Stimulated activated naive B cell treated with anti-CD40 and anti-IgM and Interleukin-4, amounts not matched to agents 10 μg/mL and 1 μg/mL and 100 μg/mL, for 72 hours (primary cell): ENCODE measurements at regions not wholly inside any gene's neighbourhood (a gene's known extent, or its start where the extent isn't known, plus 50 kb on each side); places are given as distances from the start of the nearest gene placed in this dataset.
"Not testable (repeated sequence)": the region's sequence is repeated elsewhere in the genome, so short reads cannot be mapped to it uniquely, and the experiment has no call there.

ENCODE experiments used
- ATAC-seq, 2 donors: fragments of 150-1000 bp; cut with Tn5 transposase; replicated peaks; 2 replicates each; pipeline ENCODE4 v1.10.0; 2021; ENCODE audit warnings: moderate library complexity in 1 of 2
- DNase-seq: peaks from one replicate; pipeline ENCODE4 v3.0.0; 2021
- H3K27ac Mint-ChIP-seq: one replicate; pipeline ENCODE4 v1.8.0; 2022; ENCODE audit warnings: mild to moderate bottlenecking, mixed read lengths
- H3K27me3 Mint-ChIP-seq, 2 donors: one replicate each; pipeline ENCODE4 v1.8.0; 2022; ENCODE audit warnings: mixed read lengths in 2 of 2
- H3K36me3 Mint-ChIP-seq, 2 donors: one replicate each; pipeline ENCODE4 v1.8.0; 2022; ENCODE audit warnings: mixed read lengths in 2 of 2, mild to moderate bottlenecking in 1 of 2
- H3K4me1 Mint-ChIP-seq, 2 donors: one replicate each; pipeline ENCODE4 v1.8.0; 2022; ENCODE audit warnings: mixed read lengths in 2 of 2, mild to moderate bottlenecking in 1 of 2
- H3K4me3 Mint-ChIP-seq, 2 donors: one replicate each; pipeline ENCODE4 v1.8.0; 2022; ENCODE audit warnings: mild to moderate bottlenecking in 2 of 2, mixed read lengths in 2 of 2, moderate library complexity in 1 of 2
- H3K9me3 Mint-ChIP-seq, 2 donors: one replicate each; pipeline ENCODE4 v1.8.0; 2022; ENCODE audit warnings: mixed read lengths in 2 of 2, mild to moderate bottlenecking in 1 of 2

DNA sequence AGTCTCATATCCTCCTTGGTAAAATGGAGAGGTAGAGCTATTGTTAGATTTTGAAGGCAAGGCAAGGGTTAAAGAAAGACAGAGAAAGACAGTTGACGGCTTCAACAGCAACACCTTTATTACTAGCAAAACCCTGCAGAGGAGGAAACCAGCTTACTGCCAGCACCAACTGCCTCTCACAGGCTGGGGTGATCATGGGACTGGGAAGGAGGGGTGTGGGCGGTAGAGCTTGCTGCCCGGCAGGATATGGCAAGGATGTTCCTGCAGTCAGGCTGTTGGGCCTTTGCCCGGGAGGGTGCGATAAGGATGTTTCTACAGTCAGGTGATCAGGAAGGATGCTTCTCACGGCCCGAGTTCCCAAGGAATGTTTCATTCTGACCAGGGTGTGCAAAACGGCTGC is 310.0 kb downstream of the FOXD4L4 start:
- H3K27ac Mint-ChIP-seq, H3K27me3 Mint-ChIP-seq, ATAC-seq, H3K9me3 Mint-ChIP-seq, H3K4me3 Mint-ChIP-seq, H3K4me1 Mint-ChIP-seq, H3K36me3 Mint-ChIP-seq, DNase-seq: not testable (repeated sequence)

DNA sequence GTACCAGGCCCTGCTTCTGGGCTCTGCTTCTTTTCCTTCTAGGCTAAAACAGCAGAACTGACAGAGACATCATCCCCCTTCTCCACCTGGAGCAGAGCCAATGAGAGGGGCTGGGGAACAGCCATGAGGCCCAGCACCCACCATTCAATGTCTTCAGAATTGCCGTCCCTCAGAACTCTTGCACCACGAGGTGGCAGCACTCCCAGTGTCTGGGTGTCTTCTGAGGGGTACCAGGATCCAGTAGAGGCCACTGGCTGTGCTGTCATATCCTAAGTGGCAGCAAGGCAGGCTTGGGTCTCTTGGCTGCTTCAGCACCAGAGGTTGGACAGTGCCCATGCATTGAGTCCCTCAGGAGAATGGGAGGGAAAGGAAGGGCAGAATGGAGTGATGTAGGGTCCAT is 312.8 kb downstream of the FOXD4L4 start:
- not testable (repeated sequence) for H3K27me3 Mint-ChIP-seq, DNase-seq, ATAC-seq, H3K4me1 Mint-ChIP-seq, H3K9me3 Mint-ChIP-seq, H3K27ac Mint-ChIP-seq, H3K36me3 Mint-ChIP-seq, H3K4me3 Mint-ChIP-seq

DNA sequence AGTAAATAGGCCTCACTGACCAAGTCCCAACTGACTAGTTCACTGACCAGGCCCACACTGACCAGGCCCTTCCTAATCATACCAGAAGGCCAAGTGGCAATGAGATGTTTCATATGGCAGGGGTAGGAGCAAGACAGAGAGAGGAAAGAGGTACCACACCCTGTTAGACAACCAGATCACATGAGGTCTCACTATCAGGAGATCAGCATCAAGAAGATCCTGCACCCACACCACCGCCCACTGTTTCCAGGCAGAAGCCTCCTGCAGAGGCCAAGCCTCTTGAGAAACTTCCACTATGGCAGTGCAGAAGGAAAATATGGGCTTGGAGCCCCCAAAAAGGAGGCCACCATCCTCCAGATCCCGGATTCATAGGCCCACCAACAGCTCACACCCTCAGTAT is 317.8 kb downstream of the FOXD4L4 start:
- H3K27me3 Mint-ChIP-seq, H3K9me3 Mint-ChIP-seq, H3K4me1 Mint-ChIP-seq, H3K36me3 Mint-ChIP-seq, ATAC-seq, H3K27ac Mint-ChIP-seq, DNase-seq, H3K4me3 Mint-ChIP-seq: not testable (repeated sequence)

DNA sequence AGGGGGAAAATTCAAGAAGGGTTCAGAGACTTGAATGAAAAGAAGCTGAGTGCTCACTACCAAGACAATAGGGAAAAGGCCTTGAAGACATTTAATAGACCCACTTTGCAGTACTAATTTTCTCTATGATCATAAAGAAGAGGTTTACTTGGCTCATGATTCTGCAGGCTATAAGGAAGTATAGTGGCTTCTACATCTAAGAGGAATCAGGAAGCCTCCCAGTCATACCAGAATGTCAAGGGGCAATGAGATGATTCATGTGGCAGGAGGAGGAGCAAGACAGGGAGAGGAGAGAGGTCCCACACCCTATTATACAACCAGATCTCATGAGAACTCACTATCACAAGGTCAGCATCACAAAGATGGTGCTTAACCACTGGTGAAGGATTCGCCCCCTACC is 323.7 kb downstream of the FOXD4L4 start:
- not testable (repeated sequence) for H3K36me3 Mint-ChIP-seq, DNase-seq, H3K4me3 Mint-ChIP-seq, H3K4me1 Mint-ChIP-seq, H3K27ac Mint-ChIP-seq, H3K9me3 Mint-ChIP-seq, H3K27me3 Mint-ChIP-seq
- ATAC-seq = peak; percentile 45 to 65

GRCh38 chr9:66063822-66064221 is 326.9 kb downstream of the FOXD4L4 start:
- DNase-seq = not testable (repeated sequence)

DNA sequence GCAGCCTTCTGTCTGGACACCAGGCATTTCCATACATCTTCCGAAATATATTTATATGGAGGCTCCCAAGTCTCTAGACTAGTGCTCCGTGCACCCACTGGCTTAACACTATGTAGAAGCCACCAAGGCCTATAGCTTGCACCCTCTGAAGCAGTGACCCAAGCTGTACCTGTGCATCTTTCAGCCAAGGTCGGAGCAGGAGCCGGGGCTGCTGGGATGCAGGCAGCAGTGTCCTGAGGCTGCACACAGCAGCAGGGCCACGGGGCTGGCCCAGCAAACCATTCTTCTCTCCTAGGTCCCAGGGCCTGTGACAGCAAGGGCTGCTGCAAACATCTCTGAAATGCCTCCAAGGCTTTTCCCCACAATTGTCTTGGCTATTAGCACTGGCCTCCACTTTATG is 328.8 kb downstream of the FOXD4L4 start:
- not testable (repeated sequence) for H3K27me3 Mint-ChIP-seq, H3K4me1 Mint-ChIP-seq, DNase-seq, H3K36me3 Mint-ChIP-seq, H3K4me3 Mint-ChIP-seq, H3K27ac Mint-ChIP-seq, ATAC-seq, H3K9me3 Mint-ChIP-seq

More at GRCh38 chr9:66063822-66064221, 326.9 kb downstream of the FOXD4L4 start:
- not testable (repeated sequence) for H3K4me1 Mint-ChIP-seq, H3K27ac Mint-ChIP-seq, H3K4me3 Mint-ChIP-seq, H3K9me3 Mint-ChIP-seq, H3K36me3 Mint-ChIP-seq, H3K27me3 Mint-ChIP-seq, ATAC-seq

DNA sequence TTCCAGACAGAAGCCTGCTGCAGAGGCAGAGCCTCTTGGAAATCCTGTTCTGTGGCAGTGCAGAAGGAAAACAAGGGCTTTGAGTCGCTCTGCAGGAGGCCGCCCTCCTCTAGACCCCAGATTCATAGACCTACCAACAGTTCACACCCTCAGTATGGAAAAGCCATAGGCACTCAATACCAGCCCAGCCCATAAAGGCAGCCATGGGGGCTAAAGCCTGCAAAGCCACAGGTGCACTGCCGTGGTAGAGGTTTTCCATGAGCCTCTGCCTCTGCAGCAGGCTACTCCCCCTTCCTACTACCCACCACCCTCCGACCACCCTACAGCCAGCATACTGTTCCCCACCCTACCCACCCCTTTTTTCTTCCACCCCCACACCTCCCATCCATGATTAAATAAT is 330.3 kb downstream of the FOXD4L4 start:
- H3K27ac Mint-ChIP-seq, H3K4me1 Mint-ChIP-seq, H3K4me3 Mint-ChIP-seq, H3K27me3 Mint-ChIP-seq, H3K36me3 Mint-ChIP-seq, DNase-seq, H3K9me3 Mint-ChIP-seq, ATAC-seq: not testable (repeated sequence)

- not testable (repeated sequence) for ATAC-seq, H3K4me3 Mint-ChIP-seq, H3K27ac Mint-ChIP-seq
These were observed 331.6 kb downstream of the FOXD4L4 start for GRCh38 chr9:66068451-66068989.

GRCh38 chr9:66069025-66069424 is 332.1 kb downstream of the FOXD4L4 start:
- H3K27ac Mint-ChIP-seq, H3K4me3 Mint-ChIP-seq, ATAC-seq, H3K4me1 Mint-ChIP-seq, DNase-seq, H3K36me3 Mint-ChIP-seq, H3K27me3 Mint-ChIP-seq, H3K9me3 Mint-ChIP-seq: not testable (repeated sequence)

More at GRCh38 chr9:66068451-66068989, 331.6 kb downstream of the FOXD4L4 start:
- not testable (repeated sequence) for H3K36me3 Mint-ChIP-seq, DNase-seq, H3K9me3 Mint-ChIP-seq, H3K4me1 Mint-ChIP-seq, H3K27me3 Mint-ChIP-seq

DNA sequence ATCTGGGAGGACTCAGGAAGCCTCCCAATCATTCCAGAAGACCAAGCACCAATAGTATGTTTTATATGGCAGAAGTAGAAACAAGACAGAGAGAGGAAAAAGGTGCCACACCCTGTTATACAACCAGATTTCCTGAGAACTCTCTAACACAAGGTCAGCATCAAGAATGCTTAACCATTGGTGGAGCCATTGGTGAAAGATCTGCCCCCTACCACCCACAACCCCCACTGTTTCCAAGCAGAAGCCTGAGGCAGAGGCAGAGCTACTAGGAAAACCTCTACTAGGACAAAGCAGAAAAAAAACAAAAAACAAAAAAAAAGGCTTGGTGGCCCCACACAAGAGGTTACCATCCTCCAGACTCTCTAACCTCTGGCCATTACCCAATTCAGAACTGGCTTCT is 336.2 kb downstream of the FOXD4L4 start:
- not testable (repeated sequence) for H3K36me3 Mint-ChIP-seq, H3K4me1 Mint-ChIP-seq, DNase-seq, H3K4me3 Mint-ChIP-seq, H3K9me3 Mint-ChIP-seq, H3K27ac Mint-ChIP-seq, ATAC-seq, H3K27me3 Mint-ChIP-seq

GRCh38 chr9:66082811-66083210 is 345.9 kb downstream of the FOXD4L4 start:
- not testable (repeated sequence) for H3K27ac Mint-ChIP-seq, H3K27me3 Mint-ChIP-seq, H3K4me3 Mint-ChIP-seq, H3K36me3 Mint-ChIP-seq, ATAC-seq, H3K4me1 Mint-ChIP-seq, H3K9me3 Mint-ChIP-seq, DNase-seq
